Rectal smooth muscle tissue (tissue), 1 donor: ENCODE measurements at regions not wholly inside any gene's neighbourhood (a gene's known extent, or its start where the extent isn't known, plus 50 kb on each side); places are given as distances from the start of the nearest gene placed in this dataset.
"Not testable (repeated sequence)": the region's sequence is repeated elsewhere in the genome, so short reads cannot be mapped to it uniquely, and the experiment has no call there.

Experiments
- H3K27ac ChIP-seq: one replicate; pipeline ENCODE4 v1.7.0; 2013; ENCODE audit warnings: low read depth, low read length, inconsistent platforms
- H3K27me3 ChIP-seq: one replicate; pipeline ENCODE4 v1.7.0; 2013; ENCODE audit warnings: low read length; ENCODE audit not compliant: control insufficient read depth, insufficient read depth
- H3K36me3 ChIP-seq: one replicate; pipeline ENCODE4 v1.7.0; 2013; ENCODE audit warnings: low read length; ENCODE audit not compliant: control insufficient read depth, insufficient read depth
- H3K4me1 ChIP-seq: one replicate; pipeline ENCODE4 v1.7.0; 2013; ENCODE audit warnings: low read length; ENCODE audit not compliant: control insufficient read depth, insufficient read depth
- H3K4me3 ChIP-seq: one replicate; pipeline ENCODE4 v1.7.0; 2013; ENCODE audit warnings: low read length
- H3K9ac ChIP-seq: one replicate; pipeline ENCODE4 v1.7.0; 2013; ENCODE audit warnings: low read length

DNA sequence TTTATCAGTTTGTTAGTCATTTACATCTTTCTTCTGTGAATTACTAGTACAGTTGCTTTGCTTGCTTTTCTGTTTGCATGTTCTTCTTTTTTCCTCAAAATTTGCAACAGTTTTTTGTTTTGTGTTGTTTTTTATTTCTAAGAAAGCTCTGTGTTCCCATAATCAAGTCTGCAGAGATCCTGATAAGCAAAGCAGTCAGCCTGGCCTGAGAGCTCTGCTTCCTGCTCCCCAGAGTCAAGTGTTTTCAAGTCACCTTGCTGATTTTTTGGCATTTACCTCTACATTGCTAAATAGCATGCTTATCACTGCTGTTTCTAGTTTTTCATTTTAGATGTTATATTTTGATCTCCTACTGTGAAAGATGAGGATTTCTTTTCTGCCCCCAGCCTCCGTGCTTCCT, 113.2 kb downstream of the CDRT15L2 start:
- H3K36me3 ChIP-seq, H3K9ac ChIP-seq, H3K27ac ChIP-seq, H3K4me1 ChIP-seq, H3K4me3 ChIP-seq, H3K27me3 ChIP-seq: not testable (repeated sequence)

DNA sequence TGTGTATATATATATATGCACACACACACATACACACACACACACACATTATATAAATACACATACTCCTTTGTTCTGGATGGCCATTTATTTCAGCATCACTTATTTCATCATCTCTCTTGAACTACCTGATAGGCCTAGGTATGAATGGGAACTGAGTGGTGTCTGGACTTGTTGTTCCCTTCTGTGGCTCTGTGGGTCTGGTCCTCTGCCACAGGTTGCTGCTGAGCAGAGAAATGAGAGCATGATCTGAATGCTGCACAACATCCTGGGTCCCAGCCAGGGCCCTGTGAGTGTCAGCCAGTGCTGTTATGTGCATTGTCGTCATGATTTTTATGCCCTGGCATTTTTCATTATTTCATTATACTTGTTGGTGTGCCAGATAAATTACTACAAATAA, 116.3 kb downstream of the CDRT15L2 start:
- H3K36me3 ChIP-seq, H3K4me1 ChIP-seq: not testable (repeated sequence)

DNA sequence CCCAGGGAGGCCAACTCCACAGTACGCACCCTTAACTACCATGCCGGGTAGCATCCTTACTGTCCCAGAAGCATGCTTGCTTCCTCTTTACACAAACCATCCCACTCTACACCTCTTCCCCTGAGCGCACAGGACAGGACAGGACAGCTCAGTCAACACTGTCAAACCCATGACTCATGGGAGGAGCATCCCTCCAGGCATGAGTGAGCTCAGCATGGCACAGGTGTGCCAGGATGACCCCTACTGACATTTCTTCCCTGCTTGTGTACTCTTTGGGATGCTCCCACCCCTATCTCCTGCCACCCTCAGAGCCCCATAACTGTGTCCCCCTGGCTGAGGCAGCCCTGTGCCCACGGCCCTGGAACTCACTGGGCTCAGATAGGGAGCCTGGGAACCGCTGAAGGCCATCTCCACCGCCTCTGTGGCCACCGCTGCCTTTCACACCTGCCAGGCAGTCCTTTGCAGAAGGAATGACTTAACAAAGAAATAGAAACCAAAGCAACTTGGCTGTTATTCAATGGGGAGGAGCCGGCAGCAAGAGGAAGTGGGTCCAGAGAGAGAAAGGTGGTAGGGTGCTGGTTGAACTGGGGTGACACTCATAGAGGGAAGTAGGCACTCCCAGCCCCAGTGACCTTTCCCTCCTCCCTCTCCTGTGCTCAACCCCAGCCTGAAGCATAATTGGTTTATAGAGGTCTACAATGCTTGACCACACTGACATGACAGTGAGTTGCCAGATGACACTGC, 119.1 kb downstream of the CDRT15L2 start:
- not testable (repeated sequence) for H3K36me3 ChIP-seq, H3K4me1 ChIP-seq, H3K27me3 ChIP-seq, H3K27ac ChIP-seq, H3K9ac ChIP-seq
- H3K4me3 ChIP-seq: peak overlapping the region; percentile 32

More for the DNA sequence above, 116.3 kb downstream of the CDRT15L2 start:
- not testable (repeated sequence) for H3K4me3 ChIP-seq, H3K9ac ChIP-seq, H3K27ac ChIP-seq, H3K27me3 ChIP-seq

DNA sequence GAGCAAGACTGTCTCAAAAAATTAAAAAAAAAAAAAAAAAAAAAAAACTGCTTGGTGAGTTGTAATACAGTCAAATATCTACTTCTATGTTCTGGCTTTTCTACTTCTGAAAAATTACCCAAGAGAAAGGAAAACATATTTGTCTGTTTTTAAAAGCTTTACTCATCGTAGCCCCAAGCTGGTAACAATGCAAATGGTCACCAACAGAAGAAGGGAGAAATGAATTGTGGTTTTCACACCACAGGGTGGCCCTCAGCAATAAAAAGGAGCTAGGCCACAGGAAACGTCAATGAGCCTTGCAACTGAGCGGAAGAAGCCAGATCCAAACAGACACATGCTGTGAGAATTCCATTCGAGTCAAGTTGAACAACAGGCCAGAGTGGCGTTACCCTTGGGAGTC, 121.0 kb downstream of the CDRT15L2 start:
- not testable (repeated sequence) for H3K27me3 ChIP-seq, H3K4me1 ChIP-seq, H3K4me3 ChIP-seq, H3K27ac ChIP-seq, H3K36me3 ChIP-seq, H3K9ac ChIP-seq

DNA sequence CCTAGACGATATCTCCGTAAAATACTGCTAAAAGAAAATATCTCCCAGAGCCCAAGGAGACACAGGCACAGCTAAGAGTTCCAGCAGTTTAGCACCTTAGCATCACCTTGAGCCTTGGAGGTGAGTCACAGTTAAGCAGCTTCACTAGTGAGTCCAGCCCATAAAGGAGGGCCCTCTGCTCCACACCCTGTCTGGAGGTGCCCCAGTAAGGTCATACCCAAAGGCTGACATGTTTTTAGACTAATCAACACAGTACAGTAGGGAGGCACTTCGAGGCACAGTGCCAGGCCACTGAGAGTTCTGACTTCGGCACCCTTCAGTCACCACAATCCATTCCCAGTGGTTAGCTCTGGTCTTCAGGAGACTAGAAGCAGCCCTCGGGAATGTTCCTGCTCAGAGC, 121.8 kb downstream of the CDRT15L2 start:
- not testable (repeated sequence) for H3K36me3 ChIP-seq, H3K4me3 ChIP-seq, H3K4me1 ChIP-seq, H3K27me3 ChIP-seq, H3K9ac ChIP-seq, H3K27ac ChIP-seq

DNA sequence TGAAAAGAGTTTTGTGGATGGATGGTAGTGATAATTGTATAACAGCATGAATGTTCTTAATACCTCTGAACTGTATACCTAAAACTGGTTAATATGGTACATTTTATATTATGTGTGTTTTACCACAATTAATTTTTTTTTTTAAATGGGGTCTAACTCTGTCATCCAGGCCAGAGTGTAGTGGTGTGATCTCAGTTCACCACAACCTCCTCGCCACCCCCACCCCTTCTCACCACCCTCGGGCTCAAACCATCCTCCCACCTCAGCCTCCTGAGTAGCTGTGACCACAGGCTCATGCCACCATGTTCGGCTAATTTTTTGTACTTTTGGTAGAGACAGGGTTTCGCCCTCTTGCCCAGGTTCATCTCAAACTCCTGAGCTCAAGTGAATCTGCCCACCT, 123.2 kb downstream of the CDRT15L2 start:
- no peak overlapping the region for H3K4me3 ChIP-seq
- H3K27ac ChIP-seq: no peak overlapping the region
- H3K36me3 ChIP-seq: no peaks in the 10 kb centered on the region
- H3K9ac ChIP-seq: no peak overlapping the region
- H3K27me3 ChIP-seq: no peaks in the 10 kb centered on the region
- no peaks in the 10 kb centered on the region for H3K4me1 ChIP-seq

DNA sequence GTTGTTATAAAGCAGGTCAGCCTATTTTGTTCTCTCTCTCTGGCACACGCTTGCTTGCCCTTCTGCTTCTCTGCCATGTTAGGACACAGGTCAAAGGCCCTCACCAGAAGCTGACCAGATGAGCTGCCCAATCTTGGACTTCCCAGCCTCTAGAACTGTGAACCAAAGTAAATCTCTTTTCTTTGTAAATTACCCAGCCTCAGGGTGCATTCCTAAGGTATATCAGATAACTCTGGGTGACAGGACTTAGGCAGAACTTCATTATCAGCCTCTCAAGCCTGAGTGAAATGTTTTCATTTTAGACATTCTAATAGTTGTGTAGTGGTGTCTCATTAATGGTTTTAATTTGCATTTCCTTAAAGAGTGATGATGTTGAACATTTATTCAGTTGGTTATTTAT, 124.3 kb downstream of the CDRT15L2 start:
- Histone ChIP-seq H3K4me3 (no peak overlapping the region), H3K9ac (no peak overlapping the region), H3K36me3 (no peaks in the 10 kb centered on the region), H3K27me3 (no peaks in the 10 kb centered on the region), H3K27ac (no peak overlapping the region), H3K4me1 (no peaks in the 10 kb centered on the region)

DNA sequence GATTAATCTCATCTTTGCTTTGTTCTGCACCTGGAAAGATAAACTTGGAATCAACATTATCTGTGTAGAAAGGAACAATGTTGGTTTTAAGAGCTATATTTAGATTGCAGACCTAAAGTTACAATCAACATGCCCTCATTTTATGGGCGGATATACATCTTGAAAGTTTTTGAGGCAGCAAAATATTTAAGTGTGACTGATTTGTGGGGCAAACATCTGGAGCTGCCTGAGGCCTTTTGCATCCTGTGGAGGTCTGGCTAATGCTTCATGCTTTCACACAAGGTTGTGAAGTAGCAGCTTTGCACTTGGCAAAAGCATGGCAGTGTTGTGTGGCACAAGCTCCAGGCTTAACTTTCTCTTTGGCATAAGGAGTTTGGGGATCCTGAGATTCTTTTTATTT, 125.7 kb downstream of the CDRT15L2 start:
- H3K36me3 ChIP-seq: not testable (repeated sequence)

DNA sequence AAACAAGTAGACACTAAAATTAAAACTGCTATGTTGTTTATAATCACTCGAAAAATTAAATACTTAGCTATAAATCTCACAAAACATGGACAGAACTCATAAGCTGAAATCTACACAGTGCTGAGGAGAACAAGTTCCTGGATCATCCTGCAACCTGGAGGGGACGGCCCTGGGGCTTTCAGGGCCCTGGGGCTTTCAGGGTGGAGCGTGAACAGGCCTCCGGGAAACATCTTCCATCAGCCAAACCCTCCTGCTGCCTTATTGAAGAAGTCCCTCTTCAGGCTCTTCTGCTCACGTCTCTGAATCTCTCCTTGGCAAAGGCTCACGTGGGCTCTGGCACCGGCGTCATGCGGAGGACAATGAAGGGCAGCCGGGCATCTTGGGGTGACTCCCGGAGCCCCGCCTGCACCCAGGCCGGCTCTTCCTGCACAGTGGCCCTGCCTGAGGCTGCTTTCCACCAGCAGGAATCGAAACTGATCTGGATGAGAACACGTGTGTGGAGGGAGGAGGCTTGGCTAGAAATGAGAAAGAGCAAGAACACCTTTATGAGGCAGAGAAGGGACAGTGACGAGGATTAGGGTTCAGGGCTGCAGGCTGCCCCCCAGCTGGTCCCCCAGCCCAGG, 127.3 kb downstream of the CDRT15L2 start:
- Histone ChIP-seq H3K27me3 (no peaks in the 10 kb centered on the region), H3K27ac (no peak overlapping the region), H3K36me3 (no peaks in the 10 kb centered on the region), H3K4me3 (peak overlapping the region; percentile 48), H3K9ac (no peak overlapping the region), H3K4me1 (no peaks in the 10 kb centered on the region)

More for the DNA sequence above, 125.7 kb downstream of the CDRT15L2 start:
- not testable (repeated sequence) for H3K4me1 ChIP-seq, H3K9ac ChIP-seq, H3K4me3 ChIP-seq, H3K27ac ChIP-seq, H3K27me3 ChIP-seq

DNA sequence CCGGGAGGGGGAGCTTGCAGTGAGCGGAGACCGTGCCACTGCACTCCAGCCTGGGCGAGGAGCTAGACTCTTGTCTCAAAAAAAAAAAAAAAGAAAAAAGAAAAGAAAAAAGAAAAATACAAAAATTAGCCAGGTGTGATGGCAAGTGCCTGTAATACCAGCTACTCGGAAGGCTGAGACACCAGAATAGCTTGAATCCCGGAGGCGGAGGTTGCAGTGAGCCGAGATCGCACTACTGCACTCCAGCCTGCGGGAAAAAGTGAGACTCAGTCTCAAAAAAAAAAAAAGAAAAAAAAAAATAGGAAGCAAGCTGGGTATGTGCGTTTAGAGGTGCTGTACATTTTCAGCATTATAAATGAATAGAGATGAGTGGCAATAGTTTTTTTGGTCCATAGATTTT, 129.3 kb downstream of the CDRT15L2 start:
- H3K27ac ChIP-seq, H3K9ac ChIP-seq, H3K4me1 ChIP-seq, H3K4me3 ChIP-seq, H3K27me3 ChIP-seq, H3K36me3 ChIP-seq: not testable (repeated sequence)

DNA sequence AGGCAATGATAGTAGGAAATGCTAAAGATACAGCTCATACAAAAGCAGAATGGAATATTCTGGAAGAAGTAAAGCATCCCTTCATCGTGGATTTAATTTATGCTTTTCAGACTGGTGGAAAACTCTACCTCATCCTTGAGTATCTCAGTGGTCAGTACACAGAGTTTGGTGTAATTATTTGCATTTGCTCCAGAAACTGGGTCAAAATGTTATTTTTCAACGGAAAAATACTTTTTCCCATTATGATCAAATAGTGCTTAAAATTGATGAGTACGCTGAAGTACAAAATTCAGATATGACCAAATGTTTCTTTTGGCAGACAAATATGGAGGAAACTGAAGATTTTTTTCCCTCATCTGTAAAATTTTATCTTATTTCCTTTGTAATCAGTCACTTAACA, 137.0 kb downstream of the CDRT15L2 start:
- not testable (repeated sequence) for H3K4me1 ChIP-seq, H3K36me3 ChIP-seq, H3K27ac ChIP-seq, H3K9ac ChIP-seq, H3K4me3 ChIP-seq, H3K27me3 ChIP-seq

DNA sequence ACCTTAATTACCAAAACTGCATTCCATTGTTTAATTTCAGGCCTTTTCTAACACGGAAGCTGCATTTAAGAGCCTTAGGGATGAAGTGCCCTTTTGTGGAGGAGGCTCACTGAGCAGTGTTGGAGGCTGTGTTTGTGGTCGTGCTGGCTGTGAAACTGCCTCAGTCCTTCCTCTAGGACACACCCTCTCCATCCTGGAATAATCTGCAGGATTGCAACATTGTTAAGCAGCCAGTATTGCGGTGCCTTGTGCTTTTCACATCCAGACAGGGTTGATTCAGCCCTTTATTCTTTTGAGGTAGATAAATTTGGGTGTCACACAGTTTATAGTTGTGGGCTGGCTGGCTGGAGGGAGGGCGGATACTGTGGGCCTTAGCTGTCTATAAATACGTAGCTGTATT, 141.6 kb downstream of the CDRT15L2 start:
- H3K27ac ChIP-seq: no peak overlapping the region
- no peaks in the 10 kb centered on the region for H3K4me1 ChIP-seq
- no peaks in the 10 kb centered on the region for H3K36me3 ChIP-seq
- H3K27me3 ChIP-seq: no peaks in the 10 kb centered on the region
- no peak overlapping the region for H3K4me3 ChIP-seq
- no peak overlapping the region for H3K9ac ChIP-seq

DNA sequence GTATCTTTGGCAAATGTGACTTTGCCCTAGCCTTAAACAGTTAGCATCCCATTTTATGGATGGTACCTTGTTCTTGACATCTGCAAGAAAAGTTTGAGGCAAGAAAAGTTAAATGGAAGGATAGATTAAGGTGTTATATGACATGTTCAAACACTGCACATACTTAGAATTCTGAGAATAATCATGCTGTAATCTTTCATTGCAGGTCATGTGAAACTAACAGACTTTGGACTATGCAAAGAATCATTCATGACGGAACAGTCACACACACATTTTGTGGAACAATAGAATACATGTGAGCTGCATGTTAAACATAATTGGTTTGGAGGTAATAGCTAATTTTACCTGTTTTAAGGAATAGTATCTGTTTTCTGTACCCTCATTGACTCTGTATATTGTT, 144.9 kb downstream of the CDRT15L2 start:
- H3K27ac ChIP-seq, H3K27me3 ChIP-seq, H3K9ac ChIP-seq, H3K36me3 ChIP-seq, H3K4me3 ChIP-seq, H3K4me1 ChIP-seq: not testable (repeated sequence)
